ENCODE measurements at regions not wholly inside any gene's neighbourhood (a gene's known extent, or its start where the extent isn't known, plus 50 kb on each side); places are given as distances from the start of the nearest gene placed in this dataset.

GRCh38 chr7:28243861-28244260 is 63.3 kb upstream of the JAZF1 start:
- Histone ChIP-seq H2BK15ac (ENCODE audit: low read depth, low read length) (no peak overlapping the region), H2BK20ac (ENCODE audit: low read depth, low read length) (no peak overlapping the region), H3K4me3 (ENCODE audit: insufficient read depth, low read depth, low read length) (no peak overlapping the region), H2BK5ac (ENCODE audit: low read depth, low read length, poor library complexity, severe bottlenecking) (no peak overlapping the region), H3K36me3 (ENCODE audit: control insufficient read depth, insufficient read depth, low read length) (no peaks in the 10 kb centered on the region), H3K4ac (ENCODE audit: low read depth, low read length) (no peak overlapping the region), H3K56ac (ENCODE audit: extremely low read depth, insufficient read depth, low read length) (no peak overlapping the region), H3K4me2 (ENCODE audit: low read depth, low read length) (no peak overlapping the region), H4K5ac (ENCODE audit: low read depth, low read length) (no peak overlapping the region), H3K9me3 (ENCODE audit: control insufficient read depth, insufficient read depth, low read length) (no peaks in the 10 kb centered on the region), H4K8ac (ENCODE audit: low read depth in 2 of 2, low read length in 2 of 2) (no peak overlapping the region), H3K9me1 (ENCODE audit: insufficient read depth, low read length) (no peaks in the 10 kb centered on the region), H3K18ac (ENCODE audit: low read depth, low read length) (no peak overlapping the region), H3K27me3 (ENCODE audit: control insufficient read depth, insufficient read depth, low read length) (no peaks in the 10 kb centered on the region; the same call in 1 of the 2 replicates), H3K27ac (ENCODE audit: insufficient read depth, low read length) (no peak overlapping the region), H2AK9ac (replicated peaks; ENCODE audit: low read depth, low read length, poor library complexity) (no peak overlapping the region), H2BK120ac (ENCODE audit: low read depth, low read length) (no peak overlapping the region), H4K20me1 (ENCODE audit: insufficient read depth, low read length) (no peaks in the 10 kb centered on the region), H3K4me1 (ENCODE audit: control insufficient read depth, insufficient read depth, low read length) (peaks cover 2% of the 10 kb centered on the region; the same call in 1 of the 2 replicates), H2AFZ (replicated peaks; ENCODE audit: low read length, poor library complexity) (no peak overlapping the region), H3K23ac (ENCODE audit: low read depth, low read length) (no peak overlapping the region), H3K79me1 (ENCODE audit: low read depth in 1 of 2, low read length in 2 of 2) (no peaks in the 10 kb centered on the region), H3K9ac (ENCODE audit: low read depth, low read length) (no peak overlapping the region), H4K91ac (ENCODE audit: insufficient read depth, low read depth, low read length) (no peak overlapping the region), H3K14ac (replicated peaks; ENCODE audit: low read depth, low read length) (no peak overlapping the region), H2AK5ac (ENCODE audit: low read depth, low read length) (no peak overlapping the region)
- dilution Hi-C loops (cut with HindIII; ENCODE audit: low sequenced_read_pairs, unreplicated experiment), result no loop called here
- DNase-seq (no peak), ATAC-seq (ENCODE audit: low read depth) (no peak)
- TF ChIP-seq MAFK (IDR thresholded peaks at IDR 0.05; ENCODE audit: low read depth, low read length), result no peak
- TF ChIP-seq POLR2A (IDR thresholded peaks at IDR 0.05; ENCODE audit: low read depth, low read length), result no peak
- TF ChIP-seq USF2 (IDR thresholded peaks at IDR 0.05; ENCODE audit: low read depth, low read length), result no peak
- TF ChIP-seq MAZ (IDR thresholded peaks at IDR 0.05; ENCODE audit: borderline replicate concordance, low read depth, low read length), result no peak
- no peak for TF ChIP-seq CTCF (conservative IDR thresholded peaks at IDR 0.05; ENCODE audit: low read depth, low read length)
- TF ChIP-seq RFX5 (IDR thresholded peaks at IDR 0.05; ENCODE audit: low read depth, low read length), result no peak
- no peak for TF ChIP-seq RAD21 (IDR thresholded peaks at IDR 0.05; ENCODE audit: low read length)
- in situ Hi-C loops (cut with MboI; ENCODE audit: low sequenced_read_pairs), result no loop called here
- no TSS peak for BruUV-seq (replicated peaks)
- ChIA-PET POLR2A (ENCODE audit: unreplicated experiment) (no interaction called here), CTCF (no interaction called here)
- whole genome bisulfite sequencing, 2 experiments (ENCODE audit: extremely low coverage in 2 of 2, insufficient read length in 1 of 2), result 90% methylated on average over 2 of the region's 5 CpGs; no CpG with 5 or more reads in 1 of the 2 experiments
- intact Hi-C loops (cut with micrococcal nuclease), result no loop called here

All from IMR-90 (cell line).